GM10266 (cell line): ENCODE measurements at regions not wholly inside any gene's neighbourhood (a gene's known extent, or its start where the extent isn't known, plus 50 kb on each side); places are given as distances from the start of the nearest gene placed in this dataset.

Source experiments
- DNase-seq: peaks from one replicate; pipeline ENCODE4 v3.0.0; 2012; ENCODE audit errors: extremely low spot score
- TF ChIP-seq, protein P1 (sequence below): IDR thresholded peaks from 2 replicates; pipeline ENCODE4 v1.5.1; 2012; ENCODE audit warnings: mild to moderate bottlenecking, low read depth; ENCODE audit not compliant: control insufficient read depth, insufficient read depth; ENCODE audit errors: missing control alignments

DNA sequence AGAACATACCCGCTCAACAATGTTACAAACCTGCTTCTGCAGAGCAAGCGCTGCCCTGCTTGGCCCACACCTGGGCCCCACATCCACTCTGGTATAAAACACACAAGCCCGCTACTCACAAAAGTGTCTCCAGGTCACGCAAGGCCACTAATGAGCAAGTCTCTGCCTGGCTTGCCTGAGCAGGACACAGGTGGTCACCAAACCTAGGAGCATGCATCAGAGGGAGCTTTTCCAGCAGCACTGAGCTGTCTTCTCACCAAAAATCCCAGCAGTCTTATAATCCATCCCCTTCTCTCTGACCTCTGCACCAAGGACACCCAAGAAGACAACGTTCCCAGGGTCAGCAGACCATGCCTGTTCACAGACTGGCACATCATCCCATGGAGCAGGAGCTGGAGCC is 100.8 kb downstream of the DLL1 start:
- no peak for DNase-seq
- TF ChIP-seq, protein P1, sequence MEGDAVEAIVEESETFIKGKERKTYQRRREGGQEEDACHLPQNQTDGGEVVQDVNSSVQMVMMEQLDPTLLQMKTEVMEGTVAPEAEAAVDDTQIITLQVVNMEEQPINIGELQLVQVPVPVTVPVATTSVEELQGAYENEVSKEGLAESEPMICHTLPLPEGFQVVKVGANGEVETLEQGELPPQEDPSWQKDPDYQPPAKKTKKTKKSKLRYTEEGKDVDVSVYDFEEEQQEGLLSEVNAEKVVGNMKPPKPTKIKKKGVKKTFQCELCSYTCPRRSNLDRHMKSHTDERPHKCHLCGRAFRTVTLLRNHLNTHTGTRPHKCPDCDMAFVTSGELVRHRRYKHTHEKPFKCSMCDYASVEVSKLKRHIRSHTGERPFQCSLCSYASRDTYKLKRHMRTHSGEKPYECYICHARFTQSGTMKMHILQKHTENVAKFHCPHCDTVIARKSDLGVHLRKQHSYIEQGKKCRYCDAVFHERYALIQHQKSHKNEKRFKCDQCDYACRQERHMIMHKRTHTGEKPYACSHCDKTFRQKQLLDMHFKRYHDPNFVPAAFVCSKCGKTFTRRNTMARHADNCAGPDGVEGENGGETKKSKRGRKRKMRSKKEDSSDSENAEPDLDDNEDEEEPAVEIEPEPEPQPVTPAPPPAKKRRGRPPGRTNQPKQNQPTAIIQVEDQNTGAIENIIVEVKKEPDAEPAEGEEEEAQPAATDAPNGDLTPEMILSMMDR, result no peak

DNA sequence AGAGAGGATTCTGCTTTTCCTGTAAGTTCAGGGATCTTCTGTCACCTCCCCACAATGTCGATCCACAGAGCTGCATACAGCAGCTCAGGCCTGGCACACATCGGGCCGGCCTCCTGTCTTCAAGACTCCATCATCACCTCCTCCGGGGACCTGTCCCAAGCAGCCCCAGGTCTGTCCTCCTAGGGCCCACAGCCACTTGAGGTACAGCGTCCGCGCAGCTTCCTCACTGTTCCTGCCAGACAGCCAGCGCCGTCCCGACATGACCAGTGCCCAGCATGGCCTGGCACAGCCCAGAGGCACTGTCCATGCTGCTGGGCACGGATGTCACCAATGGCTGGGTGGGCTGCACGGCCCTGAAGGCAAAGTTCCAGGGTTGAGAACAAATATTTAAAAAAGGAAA is 101.6 kb downstream of the DLL1 start:
- TF ChIP-seq, protein P1, result no peak
- no peak for DNase-seq

DNA sequence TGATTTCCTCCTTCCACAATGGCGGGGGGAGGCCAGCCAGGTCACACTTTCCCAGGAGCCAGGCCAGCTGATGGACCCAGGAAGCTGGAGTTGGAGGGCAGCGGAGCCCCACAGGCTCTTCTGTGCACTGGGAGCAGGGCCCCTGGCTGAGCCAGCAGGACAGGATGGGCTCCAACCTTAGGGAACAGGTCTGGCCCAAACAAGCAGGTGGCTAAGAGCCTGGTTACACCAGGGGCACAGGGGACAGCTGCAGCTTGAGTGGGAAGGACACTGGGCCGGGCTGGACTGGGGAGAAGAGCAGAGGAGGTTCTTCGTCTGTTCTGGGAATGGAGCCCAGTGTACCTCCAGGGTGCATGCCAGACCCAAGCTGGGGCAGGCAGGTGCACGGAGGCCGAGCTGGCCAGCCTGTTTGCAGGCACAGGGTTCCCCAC is 102.3 kb downstream of the DLL1 start:
- no peak for DNase-seq

DNA sequence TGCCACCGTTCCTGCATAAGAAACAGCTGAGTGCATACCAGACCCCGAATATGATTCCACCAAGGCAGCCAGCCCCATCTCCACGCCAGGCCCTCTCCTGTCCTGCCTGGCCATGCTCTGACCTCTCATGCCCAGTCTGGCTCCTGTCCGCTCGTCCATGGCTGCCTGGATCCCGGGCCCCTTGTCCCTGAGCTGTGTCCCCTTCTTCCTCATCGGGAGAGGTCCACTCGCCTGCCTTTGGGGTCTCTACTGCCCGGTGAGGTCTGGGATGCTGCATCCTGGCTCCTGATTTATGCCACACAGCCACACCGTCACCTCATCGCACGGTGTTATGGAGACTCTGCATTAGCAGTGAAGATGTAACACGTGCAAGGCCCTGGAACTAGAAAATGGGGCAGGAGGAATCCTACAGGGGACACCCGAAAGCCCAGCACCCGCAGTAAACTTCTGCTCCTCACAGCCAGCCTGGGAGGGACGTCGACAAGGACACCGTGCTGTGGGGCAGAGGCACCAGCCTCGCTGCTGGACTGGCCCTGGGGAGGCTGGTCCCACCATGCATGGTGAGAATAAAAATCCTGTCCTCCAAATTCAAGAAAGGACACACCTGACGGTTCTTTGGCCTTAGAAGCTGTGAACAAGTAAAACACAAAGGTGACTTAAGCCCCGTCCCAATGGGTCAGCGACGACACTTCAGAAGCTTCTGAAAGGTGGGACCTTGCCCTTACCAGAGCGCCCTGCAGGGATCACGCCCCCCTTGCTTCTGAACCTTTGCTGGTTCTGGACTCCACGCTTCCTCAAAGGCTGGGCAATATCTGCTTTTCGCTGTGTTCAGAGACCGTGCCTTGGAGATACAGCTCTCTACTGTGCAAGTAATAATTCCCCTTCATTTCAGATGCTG is 103.0 kb downstream of the DLL1 start:
- DNase-seq, result no peak
- TF ChIP-seq, protein P1, result no peak

More for the DNA sequence above, 102.3 kb downstream of the DLL1 start:
- TF ChIP-seq, protein P1, result no peak

GRCh38 chr6:170186941-170187668 is 103.8 kb downstream of the DLL1 start:
- DNase-seq, result no peak
- TF ChIP-seq, protein P1, result no peak

DNA sequence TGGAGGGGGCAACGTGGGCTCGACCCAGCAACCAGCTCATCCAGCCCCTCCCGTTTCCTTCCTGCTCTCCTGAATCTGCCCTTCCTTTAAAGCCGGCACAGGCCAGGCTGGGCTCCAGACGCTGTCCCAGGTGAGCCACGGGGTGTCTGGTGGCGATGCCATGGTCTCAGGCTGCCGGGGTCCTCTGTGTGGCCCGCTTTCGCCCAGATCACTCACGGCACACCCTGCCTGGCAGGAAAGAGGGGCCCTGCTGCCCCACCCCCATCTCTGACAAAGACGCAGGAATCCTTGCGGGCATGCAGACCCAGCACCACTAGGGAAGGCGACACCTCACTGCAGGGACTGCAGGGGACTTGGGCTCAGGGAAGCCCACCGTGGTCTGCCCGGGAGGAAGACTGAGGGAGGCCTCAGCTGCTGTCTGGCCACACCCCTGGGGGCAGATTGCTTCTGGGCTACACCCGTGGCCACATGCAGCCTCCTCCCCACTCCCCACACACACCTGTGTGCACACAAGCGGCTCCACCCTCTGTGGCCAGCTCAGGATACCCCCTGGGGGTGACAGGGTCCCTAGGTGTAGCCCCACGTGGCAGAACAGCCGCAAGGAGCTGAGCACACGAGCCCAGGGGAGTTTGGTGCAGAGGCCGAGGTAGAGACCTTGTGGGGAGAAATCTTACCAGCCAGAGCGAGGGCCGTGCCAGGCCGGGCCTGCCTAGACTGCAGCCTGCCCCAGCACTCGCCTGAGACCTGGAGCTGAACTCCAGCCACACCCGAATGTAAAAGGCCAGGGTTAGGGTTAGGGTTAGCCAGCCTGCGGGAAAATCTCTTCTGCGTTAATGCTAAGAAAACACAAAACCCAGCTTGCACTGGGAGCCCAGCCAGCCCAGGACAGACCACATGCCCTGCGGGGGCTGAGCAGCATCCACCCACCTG is 104.6 kb downstream of the DLL1 start:
- DNase-seq, result no peak
- TF ChIP-seq, protein P1, result no peak
